ENCODE measurements at regions not wholly inside any gene's neighbourhood (a gene's known extent, or its start where the extent isn't known, plus 50 kb on each side); places are given as distances from the start of the nearest gene placed in this dataset.

DNA sequence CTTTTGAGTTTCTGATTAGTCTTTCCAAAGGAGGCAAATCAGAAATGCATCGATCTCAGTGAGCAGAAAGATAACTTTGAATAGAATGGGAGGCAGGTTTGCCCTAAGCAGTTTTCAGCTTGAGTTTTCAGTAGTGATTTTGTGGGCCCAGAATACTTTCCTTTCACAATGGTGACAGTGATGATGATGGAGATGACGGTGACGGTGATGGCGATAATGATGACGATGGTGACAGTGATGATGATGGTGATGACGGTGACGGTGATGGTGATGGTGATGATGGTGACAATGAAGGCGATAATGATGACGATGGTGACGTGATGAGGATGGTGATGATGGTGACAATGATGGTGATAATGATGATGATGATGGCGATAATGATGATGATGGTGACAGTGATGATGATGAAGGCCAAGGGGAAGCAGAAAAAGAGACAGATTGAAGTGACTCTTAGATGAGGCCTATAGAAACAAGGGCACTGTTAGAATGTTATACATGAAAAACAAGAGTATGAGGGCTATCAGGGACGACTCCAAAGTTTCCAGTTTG is 153.4 kb upstream of the B3GAT1 start:
- DNase-seq: no peak

DNA sequence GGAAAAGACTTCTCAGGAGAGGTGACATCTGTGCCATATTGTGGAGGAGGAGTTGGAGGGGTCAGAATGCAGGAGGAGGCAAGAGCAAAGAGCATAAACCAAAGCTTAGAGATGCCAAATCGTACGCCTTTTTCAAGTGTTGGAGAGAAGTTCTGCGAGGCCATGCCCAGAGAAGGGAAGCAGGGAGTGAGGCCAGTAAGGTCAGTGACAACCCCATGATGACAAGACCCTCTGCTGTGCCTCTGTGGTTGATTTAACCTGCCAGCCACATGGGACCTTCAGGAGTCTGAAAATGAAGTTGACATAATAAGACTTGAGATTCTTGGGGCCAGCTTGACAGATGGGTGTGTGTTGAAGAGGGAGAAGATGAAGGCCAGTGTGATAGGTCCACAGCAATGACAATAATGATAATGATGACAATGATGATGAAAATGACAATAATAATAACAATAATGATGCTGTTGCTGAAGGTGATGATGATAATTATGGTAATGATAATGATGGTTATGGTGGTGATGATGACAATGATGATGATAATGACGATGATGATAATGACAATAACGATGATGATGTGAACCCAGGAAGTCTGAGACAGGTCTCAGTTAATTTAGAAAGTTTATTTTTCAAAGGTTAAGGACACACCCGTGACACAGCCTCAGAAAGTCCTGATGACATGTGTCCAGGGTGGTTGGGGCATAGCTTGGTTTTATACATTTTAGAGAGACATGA is 152.6 kb upstream of the B3GAT1 start:
- no peak for DNase-seq

DNA sequence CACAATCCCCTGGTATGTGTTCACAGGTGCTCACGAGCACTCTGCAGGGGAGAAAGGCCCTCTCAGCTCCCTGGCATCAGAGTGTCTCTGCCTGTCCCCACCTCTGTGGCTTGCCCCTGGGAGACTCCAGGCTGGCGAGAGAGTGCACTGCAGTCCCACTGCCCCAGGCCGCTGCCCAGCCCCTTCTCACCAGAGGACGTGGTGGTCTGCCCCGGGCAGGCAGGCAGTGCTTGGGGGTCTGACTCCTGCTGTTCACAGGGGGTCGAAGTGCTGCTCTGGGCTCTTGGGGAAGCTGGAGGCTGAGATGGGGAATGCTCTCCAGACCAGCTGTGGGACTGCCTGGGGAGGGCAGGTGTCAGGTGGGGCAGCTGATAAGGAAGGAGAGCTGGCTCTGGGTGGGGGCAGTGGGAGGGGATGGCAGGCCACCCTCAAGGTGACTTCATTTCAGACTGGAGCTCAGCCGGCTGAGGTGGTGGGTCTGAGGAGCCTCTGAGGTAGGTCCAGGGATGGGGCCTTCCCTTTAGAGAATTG is 151.0 kb upstream of the B3GAT1 start:
- DNase-seq: no peak

DNA sequence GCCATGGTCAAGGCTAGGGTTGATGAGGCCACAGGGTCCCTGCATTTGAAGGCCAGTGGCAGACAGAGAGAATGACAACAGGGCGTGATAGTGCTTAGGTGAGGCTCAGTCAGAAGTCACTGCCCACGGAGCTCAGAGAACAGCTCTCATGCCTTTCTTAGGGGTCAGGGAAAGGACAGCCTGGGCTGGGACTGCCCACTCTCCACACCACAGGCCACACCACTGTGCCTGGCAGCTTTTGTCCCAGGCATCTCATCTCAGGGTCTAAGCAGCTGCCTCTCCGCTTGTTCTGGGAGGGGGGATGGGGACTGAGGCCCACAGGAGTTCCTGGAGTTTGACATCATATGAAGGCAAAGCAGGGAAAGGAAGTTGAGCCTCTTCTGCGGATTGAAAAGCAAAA is 150.2 kb upstream of the B3GAT1 start:
- DNase-seq: no peak

DNA sequence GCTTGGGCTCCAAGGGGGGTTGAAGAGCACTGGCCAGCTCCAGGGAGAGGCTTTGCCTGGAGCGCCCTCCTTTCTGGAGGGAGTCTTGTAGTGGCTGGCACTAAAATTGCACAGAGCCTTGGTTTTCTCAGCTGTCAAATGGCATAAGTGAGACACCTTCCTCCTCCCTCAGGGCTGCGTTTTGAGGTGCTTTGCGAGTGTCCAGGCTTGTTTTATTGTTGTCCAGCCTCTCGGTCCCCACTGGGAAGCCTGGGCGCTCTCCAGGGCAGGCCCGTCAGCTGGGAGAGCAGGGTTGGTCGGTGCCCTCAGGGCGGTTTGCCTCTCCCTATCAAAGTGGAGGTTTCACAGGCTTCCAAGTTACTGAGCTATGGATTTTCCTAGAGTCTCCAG is 149.3 kb upstream of the B3GAT1 start:
- DNase-seq: no peak

DNA sequence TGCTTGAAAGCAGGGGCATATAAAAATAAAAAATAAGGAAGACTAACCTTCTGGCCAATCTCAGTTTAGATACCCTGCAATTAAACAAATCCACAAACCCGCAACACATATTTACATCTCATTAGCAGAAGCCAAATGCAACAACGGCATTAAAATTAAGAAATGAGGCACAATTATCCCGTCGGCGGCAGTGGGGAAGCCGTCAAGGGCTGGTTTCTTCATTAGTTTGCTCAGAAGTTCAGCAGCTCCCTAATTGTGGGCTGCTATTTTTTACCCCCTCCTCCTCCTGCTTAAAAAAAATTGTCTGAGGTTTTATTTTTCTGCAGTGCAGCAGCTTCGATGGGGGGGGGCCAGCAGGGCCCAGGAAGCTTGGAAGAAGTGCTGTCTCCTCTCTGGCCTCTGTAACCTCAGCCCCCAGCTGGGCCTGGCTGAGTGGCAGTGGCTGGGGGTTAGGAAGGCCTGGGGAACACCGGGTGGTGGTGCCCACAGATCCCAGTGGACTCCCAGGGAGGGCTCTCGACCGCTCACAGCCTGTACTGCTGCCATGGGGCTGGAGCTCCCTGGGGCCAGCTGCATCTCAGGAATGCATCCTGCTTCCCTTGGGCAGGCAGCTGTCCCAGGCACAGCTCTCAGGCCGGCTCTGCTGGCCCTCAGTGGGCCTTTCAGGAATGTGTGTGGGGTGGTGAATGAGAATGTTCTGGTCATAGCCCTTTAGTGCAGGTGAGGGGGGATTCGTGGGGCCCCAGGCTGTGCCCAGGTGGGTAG is 148.7 kb upstream of the B3GAT1 start:
- DNase-seq: no peak

DNA sequence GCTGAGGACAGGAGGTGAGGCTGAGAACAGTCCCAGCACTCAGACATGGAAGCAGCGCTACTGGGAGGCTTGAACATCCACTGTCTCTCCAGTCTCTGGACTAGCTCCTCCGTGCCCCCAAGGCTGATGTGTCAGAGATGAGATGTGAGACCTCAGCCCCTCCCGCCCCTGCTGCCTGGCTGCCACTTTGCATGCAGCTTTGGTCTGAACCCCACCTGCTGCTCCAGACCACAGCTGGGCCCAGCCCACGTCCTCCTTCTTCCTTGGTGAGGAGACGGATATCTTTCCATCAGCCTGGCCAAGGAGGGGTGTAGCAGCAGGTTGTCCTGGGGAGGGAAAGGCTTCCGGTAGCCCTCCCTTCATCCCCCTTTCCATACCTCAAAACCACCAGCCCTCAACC is 148.0 kb upstream of the B3GAT1 start:
- no peak for DNase-seq

DNA sequence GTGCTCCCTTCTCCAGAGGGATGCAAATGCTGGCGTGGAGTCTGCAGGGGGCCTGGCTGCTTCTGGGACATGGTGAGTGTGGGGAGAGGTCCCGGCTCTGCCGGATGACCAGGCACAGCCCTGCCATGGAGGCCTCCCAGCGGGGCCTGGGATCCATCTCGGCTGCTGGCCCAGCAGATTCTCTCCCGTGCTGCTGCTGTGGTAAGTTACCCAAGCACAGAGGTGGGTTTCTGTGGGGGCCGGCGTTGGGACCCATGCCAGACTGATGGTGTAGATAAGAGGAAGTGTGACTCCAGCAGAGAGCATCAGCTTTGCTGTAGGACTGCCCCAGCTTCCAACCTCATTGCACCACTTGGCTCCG is 147.5 kb upstream of the B3GAT1 start:
- DNase-seq: no peak

DNA sequence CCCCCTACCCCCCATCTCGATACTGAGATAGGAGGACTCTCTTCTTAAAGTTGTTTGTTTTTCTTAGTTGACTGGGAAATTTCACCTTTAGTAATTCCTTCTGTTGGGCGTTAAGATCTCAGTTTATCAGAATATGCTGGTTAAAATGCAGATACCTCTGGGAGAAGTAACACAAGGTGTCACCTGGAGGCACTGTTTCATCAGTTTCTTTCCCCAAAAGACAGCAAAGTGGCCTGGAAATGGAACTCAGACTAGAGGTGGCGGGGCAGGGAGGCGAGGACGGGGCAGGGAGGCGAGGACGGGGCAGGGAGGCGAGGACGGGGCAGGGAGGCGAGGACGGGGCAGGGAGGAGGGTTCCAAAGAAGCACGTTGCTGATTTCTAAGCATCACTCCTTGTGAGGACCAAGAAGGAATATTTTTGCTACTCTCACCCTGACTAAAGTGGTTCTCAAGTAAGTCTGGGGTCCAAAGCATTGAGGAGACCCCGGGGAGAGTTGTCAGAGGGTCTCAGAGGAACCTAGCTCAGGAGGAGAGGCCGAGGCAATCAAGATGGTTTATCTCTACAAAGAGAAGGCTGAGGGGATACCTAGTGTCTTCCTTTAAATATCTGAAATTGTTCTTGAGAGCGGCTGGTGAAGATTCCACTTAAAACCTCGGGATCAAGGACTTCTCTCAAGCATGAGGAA is 147.0 kb upstream of the B3GAT1 start:
- DNase-seq: no peak

DNA sequence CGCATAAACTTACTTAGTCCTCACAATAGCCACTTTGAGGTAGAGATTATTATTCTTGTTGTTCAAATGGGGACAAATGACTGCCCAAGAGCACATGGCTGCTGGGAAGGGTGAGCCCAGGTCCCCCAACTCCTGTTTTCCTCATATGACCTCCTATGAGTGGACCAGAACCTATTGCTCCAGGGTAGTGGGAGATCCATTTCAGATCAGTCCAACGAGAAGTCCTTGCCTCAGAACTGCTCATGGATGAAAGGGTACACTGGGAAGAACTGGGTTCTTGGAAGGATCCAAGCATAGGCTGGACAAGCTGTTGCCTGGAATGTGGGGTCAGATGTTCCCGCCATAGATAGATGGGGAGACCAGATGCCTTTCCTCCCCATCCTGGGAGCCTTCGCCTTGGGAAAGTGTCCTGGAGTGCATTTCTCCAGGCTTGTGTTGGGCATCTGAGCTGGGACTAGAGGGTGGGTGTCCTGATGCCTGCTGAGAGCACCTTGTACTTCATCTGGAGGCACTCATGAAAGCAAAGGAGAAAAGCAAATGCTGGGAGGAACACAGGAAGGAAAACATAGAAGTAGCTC is 146.3 kb upstream of the B3GAT1 start:
- no peak for DNase-seq

DNA sequence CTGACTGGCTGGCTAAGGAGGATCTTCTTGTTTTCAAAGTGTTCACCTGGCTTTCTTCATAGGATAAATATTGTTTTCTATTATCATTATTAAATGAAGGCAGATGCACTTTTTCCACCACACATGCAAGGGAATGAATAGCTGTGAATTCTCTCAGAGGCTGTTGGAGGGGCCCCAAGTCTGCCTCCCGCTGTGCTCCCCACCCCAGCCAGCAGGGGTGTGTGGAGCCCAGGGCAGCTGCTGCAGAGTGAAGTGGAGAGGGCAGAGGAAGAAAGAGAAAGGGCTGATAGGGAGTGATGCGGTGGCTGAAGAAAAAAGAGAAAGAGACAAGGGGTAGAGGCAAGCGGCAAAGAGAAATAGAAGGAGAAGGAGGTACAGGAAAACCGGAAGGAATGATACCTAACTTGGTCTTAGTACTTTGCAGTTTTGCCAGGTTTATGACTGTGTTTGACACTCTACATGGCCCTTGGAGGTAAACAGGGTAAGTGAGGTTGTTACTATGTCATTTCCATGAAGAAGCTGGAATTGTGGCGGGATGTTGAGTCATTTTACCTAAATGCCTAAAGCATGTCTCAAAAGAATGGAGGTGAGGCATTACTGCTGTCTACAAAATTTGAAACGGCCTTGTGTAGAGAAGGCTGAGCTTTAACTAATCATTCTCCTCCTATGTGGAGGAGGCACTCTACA is 145.7 kb upstream of the B3GAT1 start:
- no peak for DNase-seq

DNA sequence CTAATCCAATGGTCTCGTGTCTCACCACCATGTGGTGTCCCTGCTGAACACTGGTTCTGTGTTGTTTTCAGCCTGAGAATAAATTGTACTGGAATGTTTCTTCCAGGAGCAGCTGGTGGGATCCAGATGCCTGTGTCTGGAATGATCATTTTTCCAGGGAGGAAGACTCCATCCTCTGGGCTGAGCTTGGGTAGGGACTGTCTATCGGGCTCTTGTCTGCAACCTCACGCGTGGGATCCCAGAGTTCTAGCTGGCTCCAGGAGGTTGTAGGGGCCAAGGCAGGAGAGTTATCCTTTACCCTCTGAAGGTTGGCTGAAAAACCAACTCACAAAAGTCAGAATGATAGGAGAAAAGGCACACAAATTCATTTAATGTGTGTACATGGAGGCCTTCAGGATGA is 144.1 kb upstream of the B3GAT1 start:
- DNase-seq: no peak

DNA sequence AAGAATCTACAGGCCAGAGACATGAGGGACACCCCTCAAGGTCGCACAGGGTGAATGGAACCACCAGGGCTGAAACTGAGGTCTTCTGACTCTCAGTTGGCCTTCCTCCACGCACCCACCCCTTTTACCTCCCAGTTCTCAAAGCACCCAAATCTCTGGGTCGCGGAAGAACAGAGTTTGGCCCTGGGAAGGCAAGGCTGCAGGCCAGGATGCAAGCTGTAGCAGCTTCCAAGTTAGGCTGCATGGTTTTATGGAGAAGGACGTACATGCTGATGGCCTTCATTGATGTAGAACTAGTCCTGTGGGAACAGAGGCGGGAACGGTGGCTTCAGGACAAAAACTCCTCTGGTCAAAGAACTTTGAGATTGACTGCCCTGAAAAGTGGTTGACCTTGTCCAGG is 143.5 kb upstream of the B3GAT1 start:
- DNase-seq: no peak

DNA sequence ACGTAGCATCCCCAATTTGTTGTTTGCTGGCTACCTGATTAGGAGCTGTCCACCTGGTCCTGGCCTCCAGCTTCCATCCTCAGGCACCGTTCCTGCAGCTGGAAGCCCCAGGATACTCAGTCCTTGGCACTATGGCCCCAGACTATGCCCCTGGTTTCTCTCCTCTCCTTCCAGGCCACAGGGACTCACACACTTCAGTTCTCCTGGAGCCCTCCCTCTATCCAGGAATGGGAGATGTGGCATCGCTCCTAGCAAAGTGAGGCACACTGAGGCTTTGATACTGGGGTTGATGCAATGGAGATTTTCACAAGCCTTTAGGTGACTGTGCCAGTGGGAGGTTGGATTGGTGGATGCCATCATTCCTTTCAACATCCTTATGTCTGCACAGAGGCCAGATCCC is 142.8 kb upstream of the B3GAT1 start:
- no peak for DNase-seq

DNA sequence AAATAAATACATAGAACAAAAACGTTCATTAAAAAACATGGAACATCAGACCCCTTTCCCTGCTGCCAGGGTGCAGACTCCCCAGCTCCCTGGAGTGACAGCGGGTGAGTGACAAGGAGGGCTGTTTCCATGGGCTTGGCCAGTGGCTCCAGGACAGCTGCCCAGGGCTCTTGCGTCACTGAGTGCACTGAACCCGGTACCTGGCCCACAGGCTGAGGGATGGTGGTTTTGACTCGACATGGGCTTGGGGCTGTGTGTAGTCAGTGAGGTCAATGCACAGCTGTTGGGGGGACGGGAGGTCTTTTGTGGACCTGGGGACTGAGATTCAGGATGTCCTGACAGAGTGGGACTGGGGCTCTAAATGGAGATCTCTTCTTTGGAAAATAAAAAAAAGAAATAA is 142.1 kb upstream of the B3GAT1 start:
- DNase-seq: no peak

DNA sequence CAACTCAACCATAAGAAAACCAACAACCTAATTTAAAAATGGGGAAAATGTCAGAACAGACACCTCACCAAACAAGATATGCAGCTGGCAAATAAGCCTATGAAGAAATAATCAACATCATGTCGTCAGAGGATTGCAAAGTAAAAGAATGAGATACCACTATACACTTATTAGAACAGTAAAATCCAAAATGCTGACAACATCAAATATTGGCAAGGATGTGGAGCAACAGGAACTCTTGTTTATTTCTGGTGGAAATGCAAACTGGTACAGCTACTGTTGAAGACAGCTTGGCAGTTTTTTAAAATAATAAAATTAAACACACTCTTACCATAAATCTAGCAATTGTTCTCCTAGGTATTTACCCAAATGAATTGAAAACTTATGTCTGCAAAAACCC is 140.7 kb upstream of the B3GAT1 start:
- no peak for DNase-seq

DNA sequence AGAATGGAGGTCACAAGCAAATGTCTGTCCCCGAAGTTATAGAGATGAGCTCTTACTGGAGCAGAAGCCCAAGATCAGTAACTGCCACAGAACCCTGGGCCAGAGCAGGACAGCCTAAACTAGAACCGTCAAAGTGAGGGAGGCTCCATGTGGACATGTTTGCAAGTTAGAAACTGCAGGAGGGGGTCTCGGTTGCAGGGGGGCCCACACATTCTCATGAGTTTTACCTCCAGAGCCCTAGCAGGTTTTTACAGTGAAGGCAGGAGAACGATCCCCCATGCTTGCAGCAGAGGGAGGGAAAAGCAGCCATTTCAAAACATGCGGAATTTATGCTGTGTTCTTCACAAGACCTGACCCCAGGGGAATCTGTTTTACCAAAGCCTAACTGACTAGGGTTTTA is 133.5 kb upstream of the B3GAT1 start:
- DNase-seq: no peak

DNA sequence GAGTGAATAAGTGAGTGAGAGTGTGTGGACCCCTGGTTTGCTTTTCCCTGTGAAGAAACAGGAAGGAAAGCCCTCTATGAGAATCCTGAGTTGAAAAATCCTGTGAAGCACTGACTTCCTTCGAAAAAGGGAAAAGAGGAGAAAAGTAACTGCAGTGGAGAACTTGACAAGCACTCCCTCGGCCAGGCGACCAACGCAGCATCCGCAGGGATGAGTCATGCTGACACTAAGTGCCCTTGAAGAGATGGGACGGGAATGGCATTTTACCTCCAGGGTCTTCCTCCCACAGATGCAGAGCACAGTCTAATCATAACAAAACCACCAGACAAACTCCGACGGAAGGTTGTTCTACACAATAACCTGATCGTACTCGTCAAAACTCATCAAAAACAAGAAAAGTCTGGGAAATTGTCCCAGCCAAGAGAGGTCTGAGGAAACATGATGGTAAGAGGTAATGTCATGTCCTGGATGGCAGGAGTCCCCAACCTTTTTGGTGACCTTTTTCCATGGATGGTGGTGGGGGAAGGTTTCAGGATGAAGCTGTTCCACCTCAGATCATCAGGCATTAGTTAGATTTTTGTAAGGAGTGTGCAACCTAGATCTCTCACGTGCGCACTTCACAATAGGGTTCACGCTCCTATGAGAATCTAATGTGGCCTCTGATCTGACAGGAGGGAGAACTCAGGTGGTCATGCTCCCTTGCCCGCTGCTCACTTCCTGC is 132.2 kb upstream of the B3GAT1 start:
- DNase-seq: no peak

DNA sequence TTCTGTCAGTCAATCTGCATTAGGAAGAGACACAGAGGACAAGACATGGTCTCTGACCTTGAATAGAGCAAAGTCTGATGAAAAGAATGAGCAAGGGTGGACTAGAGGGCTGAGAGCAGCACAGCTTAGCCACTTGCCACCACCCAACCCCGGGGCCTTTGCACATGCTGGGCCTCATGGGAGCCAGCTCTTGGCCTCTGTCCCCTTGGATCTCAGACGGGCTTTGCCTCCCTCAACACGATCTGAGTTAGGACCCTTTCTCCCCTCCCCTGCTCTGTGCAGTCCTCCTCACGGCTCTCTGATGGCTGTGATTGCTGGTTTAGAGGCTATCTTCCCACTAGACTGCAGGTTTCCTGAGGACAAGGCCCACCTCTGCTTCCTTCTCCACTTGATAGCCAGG is 131.6 kb upstream of the B3GAT1 start:
- DNase-seq: no peak

DNA sequence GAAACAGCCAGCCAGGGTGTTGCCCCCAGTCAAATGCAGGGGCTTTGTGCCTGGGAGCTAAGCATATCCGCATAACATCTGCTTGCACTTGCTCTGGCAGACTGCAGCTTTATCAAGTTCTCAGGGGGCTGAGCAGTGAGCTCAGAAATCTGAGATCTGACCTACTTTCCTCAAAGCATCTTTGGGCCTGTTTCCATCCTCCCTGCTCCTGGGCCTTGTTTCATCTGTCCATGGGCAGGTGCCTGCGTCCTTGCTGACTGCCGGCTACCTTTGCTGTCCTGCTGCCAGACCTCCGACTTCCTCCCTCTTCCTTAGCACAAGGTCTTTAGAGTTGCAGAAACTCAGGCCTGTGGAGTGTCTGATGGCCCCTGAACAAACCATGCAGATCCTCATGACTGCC is 131.2 kb upstream of the B3GAT1 start:
- DNase-seq: no peak

DNA sequence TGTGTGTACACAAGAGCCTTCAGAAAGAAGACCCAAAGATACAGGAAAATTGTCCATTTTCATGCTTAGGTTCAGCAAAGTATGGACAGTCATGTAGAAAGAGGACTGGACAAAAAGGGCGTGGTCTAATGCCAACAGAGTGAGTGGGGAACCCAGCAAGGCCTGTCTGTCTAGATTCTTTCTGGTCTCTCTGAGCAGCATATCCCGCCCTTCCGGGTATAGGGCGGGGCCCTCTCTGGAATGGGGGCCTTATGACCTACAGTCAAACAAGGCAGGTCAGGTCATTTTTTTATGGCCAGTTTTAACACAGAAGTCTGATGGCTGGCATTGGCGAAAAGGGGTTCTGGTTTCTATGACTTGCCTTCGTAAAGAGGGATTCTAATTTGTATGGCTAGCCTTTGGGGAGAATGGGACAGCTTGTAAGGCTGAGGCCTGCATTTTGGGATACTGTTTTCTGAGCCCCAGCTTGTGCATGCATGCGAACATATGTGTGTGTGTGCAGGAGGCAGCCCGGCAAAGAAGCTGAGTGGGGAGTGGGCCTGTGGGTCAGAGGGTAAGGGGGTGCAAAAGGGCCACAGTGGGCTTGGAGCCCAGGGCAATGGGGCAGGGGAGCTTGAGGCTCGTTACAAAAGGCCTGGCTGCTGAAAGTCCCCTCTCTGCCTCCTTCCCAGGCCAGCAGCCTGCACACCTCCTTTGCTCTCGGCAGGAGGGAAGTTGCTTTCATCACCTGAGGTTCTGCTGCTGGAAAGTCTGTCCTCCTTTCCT is 130.5 kb upstream of the B3GAT1 start:
- DNase-seq: no peak

Measured in T-helper 2 cell (primary cell).